H9 (cell line): ENCODE measurements at regions not wholly inside any gene's neighbourhood (a gene's known extent, or its start where the extent isn't known, plus 50 kb on each side); places are given as distances from the start of the nearest gene placed in this dataset.

Source experiments
- DNase-seq: peaks from one replicate; pipeline ENCODE4 v3.0.0-alpha.2; 2017
- H2AFZ ChIP-seq: one replicate; pipeline ENCODE4 v1.6.1; 2013; ENCODE audit warnings: mild to moderate bottlenecking, low read length, control low read depth, moderate library complexity
- H2AK5ac ChIP-seq: 2 replicates; pipeline ENCODE4 v1.6.1; 2013; ENCODE audit warnings: low read length, control low read depth, mixed read lengths; ENCODE audit not compliant: insufficient read length
- H2BK120ac ChIP-seq: one replicate; pipeline ENCODE4 v1.6.1; 2013; ENCODE audit warnings: low read depth, mild to moderate bottlenecking, low read length, control low read depth, inconsistent platforms; ENCODE audit not compliant: poor library complexity, severe bottlenecking
- H2BK12ac ChIP-seq: 2 replicates; pipeline ENCODE4 v1.6.1; 2013; ENCODE audit warnings: low read length, control low read depth, mixed read lengths, low read depth; ENCODE audit not compliant: insufficient read length
- H2BK15ac ChIP-seq: 2 replicates; pipeline ENCODE4 v1.6.1; 2013; ENCODE audit warnings: low read depth, low read length, control low read depth
- H2BK20ac ChIP-seq: one replicate; pipeline ENCODE4 v1.6.1; 2013; ENCODE audit warnings: low read depth, mild to moderate bottlenecking, low read length, control low read depth, inconsistent platforms; ENCODE audit not compliant: poor library complexity, severe bottlenecking
- H2BK5ac ChIP-seq: 2 replicates; pipeline ENCODE4 v1.6.1; 2013; ENCODE audit warnings: low read length, control low read depth, mixed read lengths; ENCODE audit not compliant: insufficient read length
- H3K14ac ChIP-seq: 2 replicates; pipeline ENCODE4 v1.6.1; 2013; ENCODE audit warnings: low read length, control low read depth; ENCODE audit not compliant: insufficient read depth
- H3K18ac ChIP-seq: 2 replicates; pipeline ENCODE4 v1.6.1; 2013; ENCODE audit warnings: low read depth, mild to moderate bottlenecking, mixed read lengths, low read length, control low read depth; ENCODE audit not compliant: insufficient read length
- H3K23ac ChIP-seq: 2 replicates; pipeline ENCODE4 v1.6.1; 2013; ENCODE audit warnings: low read length, control low read depth, mixed read lengths, low read depth; ENCODE audit not compliant: insufficient read length
- H3K23me2 ChIP-seq: 2 replicates; pipeline ENCODE4 v1.6.1; 2013; ENCODE audit warnings: low read depth, mild to moderate bottlenecking, mixed read lengths, low read length, control low read depth; ENCODE audit not compliant: insufficient read length, poor library complexity, severe bottlenecking
- H3K27ac ChIP-seq: 2 replicates; pipeline ENCODE4 v1.5.1; 2013; ENCODE audit warnings: low read length, control low read depth, mixed read lengths, low read depth; ENCODE audit not compliant: insufficient read length
- H3K27me3 ChIP-seq: 2 replicates; pipeline ENCODE4 v1.6.1; 2013; ENCODE audit warnings: low read length, control low read depth, inconsistent platforms; ENCODE audit not compliant: insufficient read depth
- H3K4ac ChIP-seq: 2 replicates; pipeline ENCODE4 v1.6.1; 2013; ENCODE audit warnings: low read depth, mild to moderate bottlenecking, control low read depth, inconsistent platforms, low read length, moderate library complexity
- H3K4me1 ChIP-seq: 2 replicates; pipeline ENCODE4 v1.6.1; 2013; ENCODE audit warnings: low read length, control low read depth, inconsistent platforms; ENCODE audit not compliant: insufficient read depth
- H3K4me2 ChIP-seq: 2 replicates; pipeline ENCODE4 v1.6.1; 2013; ENCODE audit warnings: low read length, control low read depth, mixed read lengths; ENCODE audit not compliant: insufficient read length, insufficient read depth
- H3K56ac ChIP-seq: 2 replicates; pipeline ENCODE4 v1.6.1; 2013; ENCODE audit warnings: low read depth, mild to moderate bottlenecking, mixed read lengths, low read length, control low read depth; ENCODE audit not compliant: insufficient read length
- H3K79me1 ChIP-seq: 2 replicates; pipeline ENCODE4 v1.6.1; 2013; ENCODE audit warnings: low read depth, mild to moderate bottlenecking, moderate library complexity, low read length, control low read depth, inconsistent platforms; ENCODE audit not compliant: insufficient read depth, poor library complexity, severe bottlenecking
- H3K79me2 ChIP-seq: 2 replicates; pipeline ENCODE4 v1.6.1; 2013; ENCODE audit warnings: low read length, control low read depth, inconsistent platforms; ENCODE audit not compliant: insufficient read depth
- H3K9ac ChIP-seq: 2 replicates; pipeline ENCODE4 v1.6.1; 2013; ENCODE audit warnings: low read length, control low read depth, mixed read lengths; ENCODE audit not compliant: insufficient read length; ENCODE audit errors: extremely low read depth
- H3K9me3 ChIP-seq: one replicate; pipeline ENCODE4 v1.6.1; 2013; ENCODE audit warnings: low read depth, low read length, inconsistent platforms; ENCODE audit not compliant: control insufficient read depth
- H3T11ph ChIP-seq: one replicate; pipeline ENCODE4 v1.6.1; 2013; ENCODE audit warnings: mild to moderate bottlenecking, low read length, control low read depth, inconsistent platforms
- H4K20me1 ChIP-seq: one replicate; pipeline ENCODE4 v1.6.1; 2013; ENCODE audit not compliant: control insufficient read depth, insufficient read length, insufficient read depth
- H4K5ac ChIP-seq: 2 replicates; pipeline ENCODE4 v1.6.1; 2013; ENCODE audit warnings: low read depth, mild to moderate bottlenecking, mixed read lengths, low read length, control low read depth; ENCODE audit not compliant: insufficient read length
- H4K8ac ChIP-seq: replicated peaks from 2 replicates; pipeline ENCODE4 v1.6.1; 2013; ENCODE audit warnings: low read length, control low read depth, mixed read lengths, low read depth; ENCODE audit not compliant: insufficient read length
- H4K91ac ChIP-seq: 2 replicates; pipeline ENCODE4 v1.6.1; 2013; ENCODE audit warnings: low read depth, mild to moderate bottlenecking, moderate library complexity, mixed read lengths, low read length, control low read depth; ENCODE audit not compliant: insufficient read length
- H3K27ac Mint-ChIP-seq, 3 experiments: 2 replicates in 2 of 3; 3 replicates in 1 of 3; pipeline ENCODE4 v1.8.0; 2020 to 2021; ENCODE audit warnings: mixed read lengths in 3 of 3, mild to moderate bottlenecking in 1 of 3, moderate library complexity in 1 of 3
- H3K27me3 Mint-ChIP-seq: 2 replicates; pipeline ENCODE4 v1.8.0; 2021; ENCODE audit warnings: low read depth, mild to moderate bottlenecking, moderate library complexity, mixed read lengths
- H3K36me3 Mint-ChIP-seq, 3 experiments: 2 replicates in 2 of 3; 3 replicates in 1 of 3; pipeline ENCODE4 v1.8.0; 2020 to 2021; ENCODE audit warnings: low read depth in 3 of 3, mixed read lengths in 3 of 3; ENCODE audit not compliant: insufficient read depth in 1 of 3
- H3K4me1 Mint-ChIP-seq, 2 experiments: 2 replicates each; pipeline ENCODE4 v1.8.0; 2020; ENCODE audit warnings: mixed read lengths in 2 of 2
- H3K4me3 Mint-ChIP-seq, 2 experiments: 2 replicates in 1 of 2; 3 replicates in 1 of 2; pipeline ENCODE4 v1.8.0; 2020 to 2021; ENCODE audit warnings: mild to moderate bottlenecking in 2 of 2, mixed read lengths in 2 of 2, moderate library complexity in 1 of 2
- H3K9me3 Mint-ChIP-seq, 2 experiments: 2 replicates in 1 of 2; 3 replicates in 1 of 2; pipeline ENCODE4 v1.8.0; 2020; ENCODE audit warnings: mild to moderate bottlenecking in 2 of 2, mixed read lengths in 2 of 2, moderate library complexity in 1 of 2
- WGBS: extraction: QIAGEN DNeasy Blood & Tissue Kit; methylation state at CpG from one replicate; pipeline ENCODE4 v1.1.7; 2013; ENCODE audit warnings: missing lambda C conversion rate, low lambda C conversion rate, mixed read lengths; ENCODE audit not compliant: insufficient read length; ENCODE audit errors: extremely low coverage; 5-methylcytosine and 5-hydroxymethylcytosine counted together
- TF ChIP-seq, protein P1 (sequence below): fragments of 200-600 bp; sonication (generic); conservative IDR thresholded peaks from 3 replicates; pipeline ENCODE4 v1.8.0; 2021; ENCODE audit warnings: antibody characterized with exemption, mild to moderate bottlenecking

DNA sequence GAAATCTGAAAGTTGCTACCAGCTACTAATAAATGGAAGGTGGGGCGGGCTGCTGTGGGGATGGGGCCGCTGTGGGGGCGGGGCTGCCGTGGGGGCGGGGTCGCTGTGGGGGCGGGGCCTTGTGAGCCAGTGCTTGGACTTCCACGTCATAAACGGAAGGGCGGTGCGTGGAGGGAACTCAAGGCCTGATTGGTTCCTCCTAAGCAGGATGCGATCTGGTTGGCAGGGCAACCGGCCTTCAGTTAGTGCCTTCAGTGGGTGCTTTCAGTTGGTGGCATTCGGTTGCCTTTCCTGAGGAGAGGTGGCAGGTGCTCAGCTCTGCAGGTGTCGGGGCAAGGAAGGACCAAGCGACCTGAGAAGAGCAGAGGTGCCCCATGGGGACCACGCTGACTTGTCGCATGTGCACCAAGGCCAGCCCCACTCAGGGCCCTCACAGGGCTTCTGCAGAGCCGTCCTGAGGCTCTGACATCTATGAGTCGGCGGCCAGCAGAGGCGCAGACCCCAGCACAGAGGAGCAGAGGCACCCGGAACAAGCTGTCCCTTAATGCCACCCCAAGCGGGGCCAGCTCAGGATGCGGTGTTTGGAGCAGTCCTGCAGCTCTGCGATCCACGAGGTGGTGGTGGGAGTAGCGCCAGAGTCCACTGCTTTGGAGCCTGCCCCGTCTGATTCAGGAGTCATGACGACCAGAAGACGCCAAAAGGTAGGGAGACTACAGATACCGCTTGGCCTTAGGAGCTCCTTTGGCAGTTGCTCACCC lies 54.4 kb upstream of the PDSS1 start:
- no peak overlapping the region for H3T11ph ChIP-seq
- DNase-seq = peak; percentile 63

More for the DNA sequence above, 54.4 kb upstream of the PDSS1 start:
- H3K27ac ChIP-seq = no peak overlapping the region
- H3K18ac ChIP-seq = no peak overlapping the region
- Mint-ChIP-seq H3K27ac (no peak overlapping the region), H3K9me3 (peaks cover 2 to 7% of the 10 kb centered on the region in 2 experiments; a peak in 3 of 5 replicates), H3K4me1 (peaks cover 5 to 12% of the 10 kb centered on the region in 2 experiments; a peak in 3 of 4 replicates), H3K36me3 (peaks cover 0 to 4% (median 1%) of the 10 kb centered on the region in 3 experiments; a peak in 3 of 7 replicates), H3K27me3 (no peaks in the 10 kb centered on the region), H3K4me3 (no peak overlapping the region)
- H2BK12ac ChIP-seq = no peak overlapping the region
- H3K27me3 ChIP-seq = no peaks in the 10 kb centered on the region
- no peak overlapping the region for H3K4ac ChIP-seq
- no peaks in the 10 kb centered on the region for H3K23me2 ChIP-seq
- no peak overlapping the region for H2AK5ac ChIP-seq
- no peak overlapping the region for H2AFZ ChIP-seq
- no peak overlapping the region for H2BK20ac ChIP-seq
- no peaks in the 10 kb centered on the region for H3K79me1 ChIP-seq
- no peak overlapping the region for H3K23ac ChIP-seq
- no peak overlapping the region for H2BK5ac ChIP-seq
- H3K9ac ChIP-seq = no peak overlapping the region
- H3K9me3 ChIP-seq = no peaks in the 10 kb centered on the region
- no CpG with 5 or more reads among the region's 32 CpGs for WGBS
- no peak overlapping the region for H3K56ac ChIP-seq
- no peak overlapping the region for H4K91ac ChIP-seq
- H3K14ac ChIP-seq = no peak overlapping the region
- no peak overlapping the region for H4K8ac ChIP-seq
- H2BK120ac ChIP-seq = no peak overlapping the region
- no peak overlapping the region for H4K5ac ChIP-seq
- H2BK15ac ChIP-seq = no peak overlapping the region
- no peaks in the 10 kb centered on the region for H4K20me1 ChIP-seq
- no peaks in the 10 kb centered on the region; the same call in 1 of the 2 replicates for H3K4me1 ChIP-seq
- TF ChIP-seq, protein P1, sequence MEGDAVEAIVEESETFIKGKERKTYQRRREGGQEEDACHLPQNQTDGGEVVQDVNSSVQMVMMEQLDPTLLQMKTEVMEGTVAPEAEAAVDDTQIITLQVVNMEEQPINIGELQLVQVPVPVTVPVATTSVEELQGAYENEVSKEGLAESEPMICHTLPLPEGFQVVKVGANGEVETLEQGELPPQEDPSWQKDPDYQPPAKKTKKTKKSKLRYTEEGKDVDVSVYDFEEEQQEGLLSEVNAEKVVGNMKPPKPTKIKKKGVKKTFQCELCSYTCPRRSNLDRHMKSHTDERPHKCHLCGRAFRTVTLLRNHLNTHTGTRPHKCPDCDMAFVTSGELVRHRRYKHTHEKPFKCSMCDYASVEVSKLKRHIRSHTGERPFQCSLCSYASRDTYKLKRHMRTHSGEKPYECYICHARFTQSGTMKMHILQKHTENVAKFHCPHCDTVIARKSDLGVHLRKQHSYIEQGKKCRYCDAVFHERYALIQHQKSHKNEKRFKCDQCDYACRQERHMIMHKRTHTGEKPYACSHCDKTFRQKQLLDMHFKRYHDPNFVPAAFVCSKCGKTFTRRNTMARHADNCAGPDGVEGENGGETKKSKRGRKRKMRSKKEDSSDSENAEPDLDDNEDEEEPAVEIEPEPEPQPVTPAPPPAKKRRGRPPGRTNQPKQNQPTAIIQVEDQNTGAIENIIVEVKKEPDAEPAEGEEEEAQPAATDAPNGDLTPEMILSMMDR = no peak
- H3K4me2 ChIP-seq = no peak overlapping the region
- H3K79me2 ChIP-seq = no peaks in the 10 kb centered on the region
